Ascending aorta (tissue), 2 donors: ENCODE measurements at regions not wholly inside any gene's neighbourhood (a gene's known extent, or its start where the extent isn't known, plus 50 kb on each side); places are given as distances from the start of the nearest gene placed in this dataset.

Source experiments
- DNase-seq, 2 donors: peaks; one replicate each; pipeline ENCODE4 v3.0.0-alpha.2; 2019; ENCODE audit warnings: low spot score in 2 of 2
- H3K27ac ChIP-seq, 2 donors: fragments of 200-600 bp; sonication (generic); one replicate each; pipeline ENCODE4 v1.5.1; 2016 to 2017; ENCODE audit warnings: mild to moderate bottlenecking in 1 of 2
- H3K27me3 ChIP-seq: fragments of 200-600 bp; sonication (generic); one replicate; pipeline ENCODE4 v1.5.1; 2017
- H3K36me3 ChIP-seq, 2 donors: fragments of 200-600 bp; sonication (generic); one replicate each; pipeline ENCODE4 v1.5.1; 2016
- H3K4me1 ChIP-seq, 2 donors: fragments of 200-600 bp; sonication (generic); one replicate each; pipeline ENCODE4 v1.5.1; 2016 to 2017; ENCODE audit warnings: mild to moderate bottlenecking in 1 of 2
- H3K4me3 ChIP-seq, 2 donors: fragments of 200-600 bp; sonication (generic); one replicate each; pipeline ENCODE4 v1.5.1; 2016 to 2017; ENCODE audit warnings: mild to moderate bottlenecking in 1 of 2
- H3K9me3 ChIP-seq, 2 donors: fragments of 200-600 bp; sonication (generic); one replicate each; pipeline ENCODE4 v1.5.1; 2016
- intact Hi-C: fragments of 100-400 bp; cut with DNase I; formaldehyde crosslinking; loops from one replicate; pipeline ENCODE4 v1.15.1; 2023
- TF ChIP-seq, protein P1 (sequence below), 3 experiments: fragments of 200-600 bp in 2 of 3; fragments of 450-650 bp in 1 of 3; sonication (generic) in 2 of 3; IDR thresholded peaks; one replicate each; pipeline ENCODE4 v1.5.1; 2016 to 2019; ENCODE audit warnings: antibody characterized with exemption in 3 of 3, mild to moderate bottlenecking in 1 of 3, moderate library complexity in 1 of 3

- no peak overlapping the region for H3K27ac ChIP-seq
- H3K4me3 ChIP-seq = no peak overlapping the region
- H3K36me3 ChIP-seq = no peaks in the 10 kb centered on the region
- DNase-seq = no peak
- H3K9me3 ChIP-seq = no peaks in the 10 kb centered on the region
- no peaks in the 10 kb centered on the region for H3K4me1 ChIP-seq
- TF ChIP-seq, protein P1, sequence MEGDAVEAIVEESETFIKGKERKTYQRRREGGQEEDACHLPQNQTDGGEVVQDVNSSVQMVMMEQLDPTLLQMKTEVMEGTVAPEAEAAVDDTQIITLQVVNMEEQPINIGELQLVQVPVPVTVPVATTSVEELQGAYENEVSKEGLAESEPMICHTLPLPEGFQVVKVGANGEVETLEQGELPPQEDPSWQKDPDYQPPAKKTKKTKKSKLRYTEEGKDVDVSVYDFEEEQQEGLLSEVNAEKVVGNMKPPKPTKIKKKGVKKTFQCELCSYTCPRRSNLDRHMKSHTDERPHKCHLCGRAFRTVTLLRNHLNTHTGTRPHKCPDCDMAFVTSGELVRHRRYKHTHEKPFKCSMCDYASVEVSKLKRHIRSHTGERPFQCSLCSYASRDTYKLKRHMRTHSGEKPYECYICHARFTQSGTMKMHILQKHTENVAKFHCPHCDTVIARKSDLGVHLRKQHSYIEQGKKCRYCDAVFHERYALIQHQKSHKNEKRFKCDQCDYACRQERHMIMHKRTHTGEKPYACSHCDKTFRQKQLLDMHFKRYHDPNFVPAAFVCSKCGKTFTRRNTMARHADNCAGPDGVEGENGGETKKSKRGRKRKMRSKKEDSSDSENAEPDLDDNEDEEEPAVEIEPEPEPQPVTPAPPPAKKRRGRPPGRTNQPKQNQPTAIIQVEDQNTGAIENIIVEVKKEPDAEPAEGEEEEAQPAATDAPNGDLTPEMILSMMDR (IDR thresholded peaks at IDR 0.05) = no peak
- no peaks in the 10 kb centered on the region for H3K27me3 ChIP-seq
- intact Hi-C loops = no loop called here
Measured at GRCh38 chr3:147312786-147313280, 93.5 kb downstream of the ZIC4 start.

DNA sequence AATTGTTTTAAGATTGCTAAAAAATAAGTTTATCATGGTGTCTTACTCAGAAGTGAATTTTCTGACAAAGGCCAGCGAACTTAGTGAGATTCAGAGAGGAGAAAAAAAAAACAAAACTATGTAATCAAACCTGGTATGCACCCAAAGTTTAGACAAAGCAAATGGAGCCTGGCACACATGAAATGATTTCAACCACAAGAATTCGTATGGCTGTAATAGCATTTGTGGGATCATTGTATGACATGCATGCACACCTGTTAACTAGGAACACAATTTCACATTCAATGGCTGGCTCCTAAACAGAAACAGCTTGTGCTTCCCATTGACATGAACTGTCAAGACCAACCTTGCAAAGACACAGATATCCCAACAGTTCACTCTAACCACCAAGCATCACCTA, 94.6 kb downstream of the ZIC4 start:
- Histone ChIP-seq H3K9me3 (no peaks in the 10 kb centered on the region), H3K4me1 (no peaks in the 10 kb centered on the region), H3K36me3 (no peaks in the 10 kb centered on the region), H3K27ac (no peak overlapping the region), H3K27me3 (no peaks in the 10 kb centered on the region), H3K4me3 (no peak overlapping the region)
- intact Hi-C loops = no loop called here
- DNase-seq = no peak
- TF ChIP-seq, protein P1 (IDR thresholded peaks at IDR 0.05) = no peak

DNA sequence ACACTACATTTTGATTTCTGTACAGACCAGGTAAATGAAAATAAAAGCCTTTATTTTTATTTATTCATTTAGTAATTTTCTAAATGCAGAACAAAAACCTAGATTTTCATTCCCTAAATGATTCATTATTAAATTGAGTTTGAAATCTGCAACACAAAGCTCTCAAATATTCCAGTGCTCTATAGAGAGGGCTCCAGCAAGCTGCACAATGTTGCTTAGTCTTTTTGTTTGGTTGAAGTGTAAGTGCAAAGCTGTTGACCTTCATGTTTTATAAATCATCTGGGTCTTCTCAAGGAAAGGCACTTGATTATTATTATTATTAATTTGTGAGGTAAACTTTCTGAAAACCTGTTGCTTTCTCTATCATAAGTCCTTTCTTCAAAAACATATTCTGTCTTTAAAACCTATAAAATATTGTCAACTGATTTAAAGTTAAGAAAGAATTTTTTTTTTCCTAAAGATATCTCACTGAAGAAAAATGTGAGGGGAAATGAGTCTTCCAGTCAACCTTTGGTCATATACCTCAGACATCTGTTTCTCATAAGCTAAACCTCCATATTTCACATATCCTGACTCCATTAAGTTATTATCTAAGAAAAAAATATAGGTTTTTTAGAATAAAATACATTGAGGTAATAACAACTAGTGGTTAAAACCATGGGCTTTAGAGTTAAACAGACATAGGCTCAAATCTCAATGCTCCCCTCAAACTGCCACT, 100.7 kb downstream of the ZIC4 start:
- H3K27me3 ChIP-seq = no peaks in the 10 kb centered on the region
- TF ChIP-seq, protein P1 (IDR thresholded peaks at IDR 0.05) = no peak
- no peak overlapping the region for H3K4me3 ChIP-seq
- no peak overlapping the region for H3K27ac ChIP-seq
- no peaks in the 10 kb centered on the region for H3K36me3 ChIP-seq
- H3K9me3 ChIP-seq = no peaks in the 10 kb centered on the region
- no peaks in the 10 kb centered on the region for H3K4me1 ChIP-seq
- intact Hi-C loops = no loop called here
- no peak for DNase-seq

GRCh38 chr3:147304756-147305155, 101.6 kb downstream of the ZIC4 start:
- TF ChIP-seq, protein P1 (IDR thresholded peaks at IDR 0.05) = no peak
- Histone ChIP-seq H3K27me3 (no peaks in the 10 kb centered on the region), H3K36me3 (no peaks in the 10 kb centered on the region), H3K4me3 (no peak overlapping the region), H3K27ac (no peak overlapping the region), H3K9me3 (no peaks in the 10 kb centered on the region), H3K4me1 (no peaks in the 10 kb centered on the region)
- intact Hi-C loops = no loop called here
- DNase-seq = no peak

- no peak overlapping the region for H3K27ac ChIP-seq
- H3K4me3 ChIP-seq = no peak overlapping the region
- H3K27me3 ChIP-seq = no peaks in the 10 kb centered on the region
- DNase-seq = no peak
- H3K9me3 ChIP-seq = no peaks in the 10 kb centered on the region
- TF ChIP-seq, protein P1 (IDR thresholded peaks at IDR 0.05) = no peak
- H3K4me1 ChIP-seq = no peaks in the 10 kb centered on the region
- intact Hi-C loops = no loop called here
- no peaks in the 10 kb centered on the region for H3K36me3 ChIP-seq
Measured at GRCh38 chr3:147301781-147302180, 104.6 kb downstream of the ZIC4 start.
